Kidney tubule cell (primary cell): ENCODE measurements at regions not wholly inside any gene's neighbourhood (a gene's known extent, or its start where the extent isn't known, plus 50 kb on each side); places are given as distances from the start of the nearest gene placed in this dataset.
"Not testable (repeated sequence)": the region's sequence is repeated elsewhere in the genome, so short reads cannot be mapped to it uniquely, and the experiment has no call there.

ENCODE experiments used
- DNase-seq: peaks from one replicate; pipeline ENCODE4 v3.0.0-alpha.2; 2018; ENCODE audit warnings: low spot score

GRCh38 chr10:121276046-121276445 lies 322.2 kb downstream of the FGFR2 start:
- DNase-seq: no peak

- DNase-seq: no peak
Observed at GRCh38 chr10:121276822-121277221, 321.4 kb downstream of the FGFR2 start.

- not testable (repeated sequence) for DNase-seq
Observed at GRCh38 chr10:121278386-121278785, 319.9 kb downstream of the FGFR2 start.

- no peak for DNase-seq
Observed at GRCh38 chr10:121281576-121281975, 316.7 kb downstream of the FGFR2 start.

GRCh38 chr10:121282264-121282663 lies 316.0 kb downstream of the FGFR2 start:
- DNase-seq: no peak

GRCh38 chr10:121282797-121283515 lies 315.3 kb downstream of the FGFR2 start:
- DNase-seq: no peak

GRCh38 chr10:121284936-121285335 lies 313.3 kb downstream of the FGFR2 start:
- DNase-seq: no peak

GRCh38 chr10:121285406-121286196 lies 312.6 kb downstream of the FGFR2 start:
- no peak for DNase-seq

GRCh38 chr10:121288011-121288410 lies 310.2 kb downstream of the FGFR2 start:
- DNase-seq: no peak

- DNase-seq: no peak
Observed at GRCh38 chr10:121288864-121289661, 309.2 kb downstream of the FGFR2 start.

- DNase-seq: no peak
Observed at GRCh38 chr10:121289800-121290199, 308.4 kb downstream of the FGFR2 start.

- no peak for DNase-seq
Observed at GRCh38 chr10:121290674-121291073, 307.6 kb downstream of the FGFR2 start.

- DNase-seq: no peak
Observed at GRCh38 chr10:121291376-121291775, 306.9 kb downstream of the FGFR2 start.

- DNase-seq: no peak
Observed at GRCh38 chr10:121291823-121292222, 306.4 kb downstream of the FGFR2 start.

GRCh38 chr10:121292321-121292720 lies 305.9 kb downstream of the FGFR2 start:
- no peak for DNase-seq

GRCh38 chr10:121293110-121293509 lies 305.1 kb downstream of the FGFR2 start:
- no peak for DNase-seq

GRCh38 chr10:121294630-121295029 lies 303.6 kb downstream of the FGFR2 start:
- DNase-seq: no peak

GRCh38 chr10:121296378-121296777 lies 301.9 kb downstream of the FGFR2 start:
- no peak for DNase-seq

- no peak for DNase-seq
Observed at GRCh38 chr10:121296881-121297585, 301.2 kb downstream of the FGFR2 start.

GRCh38 chr10:121300723-121301122 lies 297.5 kb downstream of the FGFR2 start:
- no peak for DNase-seq

GRCh38 chr10:121302541-121303180 lies 295.6 kb downstream of the FGFR2 start:
- peak; percentile 42 for DNase-seq
